ENCODE measurements at regions not wholly inside any gene's neighbourhood (a gene's known extent, or its start where the extent isn't known, plus 50 kb on each side); places are given as distances from the start of the nearest gene placed in this dataset.

DNA sequence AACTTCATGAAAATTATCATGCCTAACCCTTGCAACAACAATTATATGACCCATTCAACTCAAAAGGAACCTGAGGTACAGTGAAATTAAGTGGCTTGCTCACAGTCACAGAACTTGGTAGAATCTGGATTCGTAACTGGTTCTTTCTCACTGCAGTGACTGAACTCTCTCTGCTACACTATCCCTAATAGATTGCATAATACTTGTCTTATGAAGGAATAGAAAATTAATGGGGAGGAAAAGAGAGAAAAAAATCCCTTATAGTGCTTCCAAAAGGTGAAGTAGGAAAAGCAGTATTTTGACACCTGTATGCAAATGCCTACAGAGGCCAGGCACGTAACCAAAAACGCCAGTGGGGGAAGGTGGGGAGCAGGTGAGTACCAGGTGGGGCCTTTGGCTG lies 186.6 kb downstream of the LY86 start:
- H3K9me3 ChIP-seq (ENCODE audit: low read length) = no peaks in the 10 kb centered on the region
- TF ChIP-seq EZH2 (IDR thresholded peaks at IDR 0.05; ENCODE audit: borderline replicate concordance, low read length) = no peak
- TF ChIP-seq, protein P1, sequence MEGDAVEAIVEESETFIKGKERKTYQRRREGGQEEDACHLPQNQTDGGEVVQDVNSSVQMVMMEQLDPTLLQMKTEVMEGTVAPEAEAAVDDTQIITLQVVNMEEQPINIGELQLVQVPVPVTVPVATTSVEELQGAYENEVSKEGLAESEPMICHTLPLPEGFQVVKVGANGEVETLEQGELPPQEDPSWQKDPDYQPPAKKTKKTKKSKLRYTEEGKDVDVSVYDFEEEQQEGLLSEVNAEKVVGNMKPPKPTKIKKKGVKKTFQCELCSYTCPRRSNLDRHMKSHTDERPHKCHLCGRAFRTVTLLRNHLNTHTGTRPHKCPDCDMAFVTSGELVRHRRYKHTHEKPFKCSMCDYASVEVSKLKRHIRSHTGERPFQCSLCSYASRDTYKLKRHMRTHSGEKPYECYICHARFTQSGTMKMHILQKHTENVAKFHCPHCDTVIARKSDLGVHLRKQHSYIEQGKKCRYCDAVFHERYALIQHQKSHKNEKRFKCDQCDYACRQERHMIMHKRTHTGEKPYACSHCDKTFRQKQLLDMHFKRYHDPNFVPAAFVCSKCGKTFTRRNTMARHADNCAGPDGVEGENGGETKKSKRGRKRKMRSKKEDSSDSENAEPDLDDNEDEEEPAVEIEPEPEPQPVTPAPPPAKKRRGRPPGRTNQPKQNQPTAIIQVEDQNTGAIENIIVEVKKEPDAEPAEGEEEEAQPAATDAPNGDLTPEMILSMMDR (IDR thresholded peaks at IDR 0.05; ENCODE audit: low read length) = no peak
- H3K4me3 ChIP-seq (ENCODE audit: low read depth, low read length, poor library complexity, severe bottlenecking) = no peak overlapping the region
- H3K9ac ChIP-seq (ENCODE audit: low read length) = no peak overlapping the region
- H3F3A ChIP-seq (ENCODE audit: insufficient read depth, low read length) = no peaks in the 10 kb centered on the region
- H3K27ac ChIP-seq (ENCODE audit: low read depth, low read length, poor library complexity, severe bottlenecking) = no peak overlapping the region
- no peaks in the 10 kb centered on the region for H4K20me1 ChIP-seq (ENCODE audit: insufficient read depth, low read length)
- H3K79me2 ChIP-seq (ENCODE audit: insufficient read depth, low read length) = no peaks in the 10 kb centered on the region
- H3K4me1 ChIP-seq (ENCODE audit: insufficient read depth, low read length, severe bottlenecking) = no peaks in the 10 kb centered on the region
- H3K4me2 ChIP-seq (ENCODE audit: low read length) = no peak overlapping the region
- no peaks in the 10 kb centered on the region for H3K36me3 ChIP-seq (ENCODE audit: insufficient read depth, low read length)
- peaks cover 12% of the 10 kb centered on the region; the same call in 1 of the 2 replicates for H3K27me3 ChIP-seq (ENCODE audit: insufficient read depth, low read length)
- no peaks in the 10 kb centered on the region for H3K9me2 ChIP-seq (ENCODE audit: low read depth, low read length)
- no peak overlapping the region for H2AFZ ChIP-seq (ENCODE audit: low read length)

DNA sequence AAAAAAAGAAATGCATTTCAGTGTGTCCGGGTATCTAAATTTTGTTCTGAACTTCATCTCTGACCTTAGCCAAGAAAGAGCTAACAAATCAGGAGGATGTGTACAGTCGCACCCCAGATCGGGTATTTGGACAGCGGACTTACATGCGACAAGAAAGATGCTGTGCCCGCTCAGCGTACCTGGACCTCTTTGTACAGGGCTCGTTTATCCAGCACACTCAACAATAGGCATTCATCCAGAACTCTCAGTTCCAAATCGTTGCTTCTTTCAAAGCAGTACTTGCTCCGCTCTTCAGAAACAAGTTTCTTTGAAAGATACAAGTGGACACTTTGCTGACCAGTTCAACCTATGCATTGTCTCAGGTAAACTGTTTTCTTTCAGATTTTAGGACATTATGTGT lies 191.7 kb downstream of the LY86 start:
- Histone ChIP-seq H3K4me2 (ENCODE audit: low read length) (no peak overlapping the region), H3K27ac (ENCODE audit: low read depth, low read length, poor library complexity, severe bottlenecking) (no peak overlapping the region), H3K27me3 (ENCODE audit: insufficient read depth, low read length) (peaks cover 14% of the 10 kb centered on the region; the same call in 1 of the 2 replicates), H3K36me3 (ENCODE audit: insufficient read depth, low read length) (no peaks in the 10 kb centered on the region), H3F3A (ENCODE audit: insufficient read depth, low read length) (no peaks in the 10 kb centered on the region), H3K4me3 (ENCODE audit: low read depth, low read length, poor library complexity, severe bottlenecking) (no peak overlapping the region), H3K4me1 (ENCODE audit: insufficient read depth, low read length, severe bottlenecking) (no peaks in the 10 kb centered on the region), H4K20me1 (ENCODE audit: insufficient read depth, low read length) (no peaks in the 10 kb centered on the region), H3K79me2 (ENCODE audit: insufficient read depth, low read length) (no peaks in the 10 kb centered on the region), H3K9me3 (ENCODE audit: low read length) (no peaks in the 10 kb centered on the region), H3K9ac (ENCODE audit: low read length) (no peak overlapping the region), H2AFZ (ENCODE audit: low read length) (no peak overlapping the region), H3K9me2 (ENCODE audit: low read depth, low read length) (no peaks in the 10 kb centered on the region)
- no peak for TF ChIP-seq EZH2 (IDR thresholded peaks at IDR 0.05; ENCODE audit: borderline replicate concordance, low read length)
- TF ChIP-seq, protein P1 (IDR thresholded peaks at IDR 0.05; ENCODE audit: low read length) = no peak

DNA sequence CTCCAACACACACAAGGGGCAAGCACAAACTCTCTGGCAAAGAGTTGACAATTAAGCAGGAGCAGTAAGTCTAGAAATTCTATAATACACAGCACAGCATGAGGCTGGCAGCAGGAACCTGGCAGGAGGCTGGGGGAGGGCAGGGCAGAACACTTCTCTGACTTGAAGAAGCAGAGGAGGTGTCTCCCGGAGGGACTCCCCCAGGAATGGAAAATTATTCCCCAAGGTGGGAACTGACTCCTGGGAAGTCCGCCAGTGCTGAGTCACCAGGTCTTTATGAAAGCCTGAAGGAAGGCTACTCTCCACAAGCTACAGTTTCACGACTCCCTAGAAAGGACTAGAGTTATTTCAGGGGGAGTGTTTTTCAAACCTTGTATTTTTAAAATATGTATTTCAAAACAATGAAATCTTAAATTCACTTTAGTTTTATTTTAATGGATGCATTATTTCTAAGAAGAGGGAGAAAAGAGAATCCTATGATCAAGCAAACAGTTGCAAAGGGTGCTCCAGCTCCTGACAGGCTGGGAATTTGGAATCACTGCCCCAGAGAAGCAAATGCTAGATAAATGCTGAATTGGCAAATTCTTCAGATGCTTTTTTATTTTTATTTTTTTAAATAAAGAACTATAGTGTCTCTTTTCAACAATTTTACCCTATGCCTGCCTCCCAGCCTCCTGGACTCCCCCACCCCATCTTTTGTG lies 192.8 kb downstream of the LY86 start:
- H3K9me3 ChIP-seq (ENCODE audit: low read length) = no peaks in the 10 kb centered on the region

More for the DNA sequence above, 192.8 kb downstream of the LY86 start:
- peaks cover 9% of the 10 kb centered on the region; the same call in 1 of the 2 replicates for H3K27me3 ChIP-seq (ENCODE audit: insufficient read depth, low read length)
- no peaks in the 10 kb centered on the region for H3K36me3 ChIP-seq (ENCODE audit: insufficient read depth, low read length)
- H3K4me2 ChIP-seq (ENCODE audit: low read length) = no peak overlapping the region
- no peaks in the 10 kb centered on the region for H3K9me2 ChIP-seq (ENCODE audit: low read depth, low read length)
- no peak overlapping the region for H2AFZ ChIP-seq (ENCODE audit: low read length)
- no peak overlapping the region for H3K9ac ChIP-seq (ENCODE audit: low read length)
- no peaks in the 10 kb centered on the region for H3K4me1 ChIP-seq (ENCODE audit: insufficient read depth, low read length, severe bottlenecking)
- H3K27ac ChIP-seq (ENCODE audit: low read depth, low read length, poor library complexity, severe bottlenecking) = no peak overlapping the region
- no peak overlapping the region for H3K4me3 ChIP-seq (ENCODE audit: low read depth, low read length, poor library complexity, severe bottlenecking)
- TF ChIP-seq EZH2 (IDR thresholded peaks at IDR 0.05; ENCODE audit: borderline replicate concordance, low read length) = no peak
- TF ChIP-seq, protein P1 (IDR thresholded peaks at IDR 0.05; ENCODE audit: low read length) = no peak
- no peaks in the 10 kb centered on the region for H3F3A ChIP-seq (ENCODE audit: insufficient read depth, low read length)
- no peaks in the 10 kb centered on the region for H4K20me1 ChIP-seq (ENCODE audit: insufficient read depth, low read length)
- no peaks in the 10 kb centered on the region for H3K79me2 ChIP-seq (ENCODE audit: insufficient read depth, low read length)
